NB4 (cell line): ENCODE measurements at regions not wholly inside any gene's neighbourhood (a gene's known extent, or its start where the extent isn't known, plus 50 kb on each side); places are given as distances from the start of the nearest gene placed in this dataset.

Source experiments
- CTCF ChIP-seq: IDR thresholded peaks from one replicate; pipeline ENCODE4 v1.5.1; 2012; ENCODE audit warnings: low read depth, low read length
- POLR2A ChIP-seq: IDR thresholded peaks from 2 replicates; pipeline ENCODE4 v1.6.1; 2011; ENCODE audit warnings: mild to moderate bottlenecking; ENCODE audit not compliant: insufficient read length; ENCODE audit errors: extremely low read depth

GRCh38 chr11:87589082-87589481 lies 551.3 kb downstream of the TMEM135 start:
- no peak for TF ChIP-seq CTCF
- TF ChIP-seq POLR2A, result no peak
